ENCODE measurements at regions not wholly inside any gene's neighbourhood (a gene's known extent, or its start where the extent isn't known, plus 50 kb on each side); places are given as distances from the start of the nearest gene placed in this dataset.
"Not testable (repeated sequence)": the region's sequence is repeated elsewhere in the genome, so short reads cannot be mapped to it uniquely, and the experiment has no call there.

DNA sequence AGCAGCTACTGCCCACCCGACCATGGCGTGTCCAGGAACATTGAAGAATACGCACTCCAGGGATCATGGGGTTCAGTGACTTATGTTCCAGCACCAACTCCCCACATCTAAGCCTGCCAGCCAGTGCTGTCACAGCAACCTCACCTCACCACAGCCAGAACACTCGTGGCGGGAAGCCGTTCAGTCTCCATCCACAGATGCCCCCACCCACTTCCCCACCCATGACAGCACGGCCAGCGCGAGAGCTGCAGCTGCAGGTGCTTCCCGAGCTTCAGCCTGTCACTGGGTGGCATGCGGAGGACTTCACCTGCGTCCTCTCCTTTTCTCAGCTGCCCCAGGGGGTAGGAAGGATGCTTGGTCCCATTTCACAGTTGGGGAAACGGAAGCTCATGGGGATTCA, 50.3 kb downstream of the RBFOX3 start:
- no peak for DNase-seq

DNA sequence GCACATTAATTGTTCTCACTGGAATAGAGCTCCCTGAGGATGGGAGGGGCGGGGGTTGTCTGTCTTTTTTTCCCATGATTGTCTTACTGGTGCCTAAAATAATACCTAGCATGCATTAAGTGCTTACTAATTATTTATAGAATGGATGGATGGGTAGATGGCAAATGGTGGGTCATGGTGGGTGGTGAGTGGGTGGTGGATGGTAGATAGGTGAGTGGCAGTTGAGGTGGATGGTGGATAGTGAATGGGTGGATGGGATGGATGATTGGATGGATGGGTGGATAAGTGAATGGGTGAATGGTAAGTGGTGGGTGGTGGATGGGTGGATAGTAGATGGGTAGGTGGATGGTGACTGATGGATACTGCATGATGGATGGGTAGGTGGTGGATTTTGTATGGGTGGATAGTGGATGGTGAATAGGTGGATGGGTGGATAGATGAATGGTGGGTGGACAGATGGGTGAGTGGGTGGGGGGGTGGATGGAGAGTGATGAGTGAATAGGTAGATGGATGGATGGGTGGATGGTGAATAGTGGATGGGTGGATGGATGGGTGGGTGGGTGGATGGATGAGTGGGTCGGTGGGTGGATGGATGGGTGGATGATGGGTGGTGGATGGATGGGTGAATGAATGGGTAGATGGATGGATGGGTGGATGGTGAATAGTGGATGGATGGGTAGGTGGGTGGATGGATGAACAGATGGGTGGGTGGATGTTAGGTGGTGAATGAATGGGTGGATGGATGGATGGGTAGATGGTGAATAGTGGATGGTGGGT, 51.6 kb downstream of the RBFOX3 start:
- no peak for DNase-seq

DNA sequence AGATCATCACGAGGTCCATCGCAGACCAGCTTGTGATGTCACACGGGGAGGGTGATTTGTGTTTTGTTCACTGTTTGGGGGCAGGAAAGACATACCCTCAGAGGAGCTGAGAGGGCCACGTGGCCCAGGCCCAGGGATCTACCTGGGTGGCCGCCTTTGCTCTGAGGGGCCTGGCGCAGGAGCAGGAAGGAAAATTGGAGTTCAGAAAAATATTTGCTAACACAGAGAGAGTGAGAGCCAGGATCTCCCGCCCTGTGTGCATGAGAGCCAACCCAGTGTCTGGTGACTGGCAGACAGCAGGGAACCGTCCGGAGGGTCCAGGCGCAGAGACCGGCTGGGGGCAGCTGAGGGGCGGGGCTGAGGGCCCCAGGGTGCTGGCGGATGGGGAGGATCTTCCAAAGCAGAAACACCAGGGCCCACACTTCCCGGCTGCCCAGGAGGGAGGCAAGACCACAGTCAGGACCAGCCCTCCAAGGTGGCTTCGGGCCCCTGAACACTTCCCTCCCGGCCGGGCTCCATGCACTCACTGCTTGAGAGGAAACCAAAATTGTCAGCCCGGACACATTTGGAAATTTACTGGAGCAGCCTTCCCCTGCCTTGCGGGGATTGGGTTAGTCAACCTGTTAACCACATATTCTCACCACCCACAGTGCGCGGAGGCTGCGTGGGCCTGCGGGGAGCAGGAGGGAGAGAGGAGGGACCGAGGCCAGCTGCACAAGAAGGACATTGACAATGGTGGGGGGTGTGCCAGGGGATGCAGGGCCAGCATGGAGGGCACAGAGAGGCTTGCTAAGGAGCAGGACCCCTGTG, 52.6 kb downstream of the RBFOX3 start:
- DNase-seq, result no peak

DNA sequence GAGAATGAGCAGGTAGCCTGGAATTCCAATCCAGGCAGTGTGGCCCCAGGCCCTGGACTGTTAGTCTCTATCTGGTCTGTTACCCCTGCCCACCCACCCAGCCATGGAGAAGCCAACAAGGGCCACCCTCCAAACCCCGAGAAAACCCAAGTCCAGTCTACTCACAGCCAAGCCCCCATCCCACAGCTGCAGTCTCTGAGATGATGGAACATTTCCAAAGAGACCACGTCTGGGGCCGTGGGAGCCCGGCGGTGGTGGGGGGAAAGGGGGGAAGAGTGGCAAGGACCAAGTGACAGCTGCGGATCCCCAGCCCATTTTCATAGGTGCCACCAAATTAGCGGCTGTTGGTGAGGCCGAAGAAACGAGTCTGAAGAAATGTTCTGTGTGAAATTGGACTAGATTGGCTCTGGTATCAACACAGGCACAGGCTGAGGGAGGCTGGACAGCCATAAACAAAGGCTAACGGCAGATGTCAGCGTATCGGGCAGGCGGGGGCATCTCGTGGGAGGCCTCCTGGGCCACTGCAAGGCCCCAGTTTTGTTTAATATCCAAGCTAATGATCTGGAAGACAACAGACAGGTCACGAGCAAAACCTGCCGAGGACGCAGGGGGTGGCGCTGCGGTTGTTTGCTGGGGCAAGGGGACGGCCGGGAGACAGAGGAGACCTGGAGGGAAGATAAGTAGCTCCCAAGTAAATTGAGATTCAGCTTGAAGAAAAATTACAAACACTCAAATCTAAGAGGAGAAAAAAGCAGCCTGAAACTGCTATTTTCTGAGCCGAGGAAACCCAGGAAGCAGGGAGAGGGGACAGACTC, 53.4 kb downstream of the RBFOX3 start:
- DNase-seq, result no peak

DNA sequence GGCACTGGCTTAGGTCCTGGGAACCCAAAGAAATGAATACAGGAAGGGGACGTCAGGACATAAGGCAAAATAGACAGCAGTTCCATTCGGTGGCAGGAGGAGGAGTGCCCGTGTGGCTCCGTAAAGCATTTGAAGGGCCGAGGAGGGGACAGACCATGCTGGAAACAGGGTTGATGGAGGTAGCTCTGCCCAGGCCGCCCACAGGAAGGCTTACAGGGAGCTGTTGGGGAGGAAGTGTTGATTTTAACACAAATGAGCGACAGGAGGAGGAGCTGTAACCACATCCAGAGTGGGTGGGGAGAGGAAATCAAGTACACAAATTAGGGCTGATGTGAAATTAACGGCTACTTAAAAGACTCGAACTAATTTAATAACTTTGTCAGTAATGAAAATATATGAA, 54.6 kb downstream of the RBFOX3 start:
- DNase-seq, result no peak

DNA sequence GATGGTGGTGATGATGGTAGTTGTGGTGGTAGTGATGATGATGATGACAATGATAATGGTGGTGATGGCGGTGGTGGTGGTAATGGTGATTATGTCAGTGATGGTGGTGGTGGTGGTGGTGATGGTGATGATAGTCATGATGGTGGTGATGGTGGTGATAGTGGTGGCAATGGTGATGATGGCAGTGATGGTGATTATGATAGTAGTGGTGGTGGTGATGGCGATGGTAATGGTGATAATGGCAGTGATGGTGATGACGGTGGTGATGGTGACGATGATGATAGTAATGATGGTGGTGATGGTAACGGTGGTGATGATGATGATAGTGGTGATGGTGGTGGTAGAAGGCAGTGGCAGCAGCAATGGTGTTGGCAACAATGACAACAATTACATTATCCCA, 55.3 kb downstream of the RBFOX3 start:
- DNase-seq, result no peak

DNA sequence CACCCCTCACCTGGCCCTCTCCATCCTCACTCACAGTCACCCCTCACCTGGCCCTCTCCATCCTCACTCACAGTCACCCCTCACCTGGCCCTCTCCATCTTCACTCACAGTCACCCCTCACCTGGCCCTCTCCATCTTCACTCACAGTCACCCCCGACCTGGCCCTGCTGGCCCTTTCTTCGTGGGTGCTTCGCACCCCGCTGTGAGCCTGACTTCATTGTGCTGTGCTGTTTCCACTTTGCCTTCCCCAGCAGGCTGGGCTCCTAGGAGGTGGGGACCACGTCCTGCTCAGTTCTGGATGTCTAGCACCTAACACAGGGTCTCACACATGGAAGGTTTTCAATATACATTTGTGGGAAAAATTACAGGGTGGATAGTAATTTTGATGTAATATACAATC, 56.5 kb downstream of the RBFOX3 start:
- not testable (repeated sequence) for DNase-seq

DNA sequence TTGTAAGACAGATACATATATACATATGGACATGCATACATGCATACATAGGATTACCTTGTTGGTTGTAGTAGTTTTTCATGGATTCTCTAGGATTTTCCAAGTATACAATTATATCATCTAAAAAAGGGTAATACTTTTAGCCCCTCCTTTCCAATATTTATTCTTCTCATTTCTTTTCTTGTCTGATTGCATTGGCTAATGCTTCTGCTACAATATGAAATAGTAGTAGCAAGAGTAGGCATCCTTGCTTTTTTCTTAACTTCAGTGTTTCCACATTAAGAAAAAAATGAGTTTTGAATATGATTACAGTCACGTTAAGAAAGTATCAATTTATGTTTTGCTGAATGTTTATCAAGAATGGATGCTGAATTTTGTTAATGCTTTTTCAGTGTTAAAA, 58.0 kb downstream of the RBFOX3 start:
- DNase-seq, result no peak

DNA sequence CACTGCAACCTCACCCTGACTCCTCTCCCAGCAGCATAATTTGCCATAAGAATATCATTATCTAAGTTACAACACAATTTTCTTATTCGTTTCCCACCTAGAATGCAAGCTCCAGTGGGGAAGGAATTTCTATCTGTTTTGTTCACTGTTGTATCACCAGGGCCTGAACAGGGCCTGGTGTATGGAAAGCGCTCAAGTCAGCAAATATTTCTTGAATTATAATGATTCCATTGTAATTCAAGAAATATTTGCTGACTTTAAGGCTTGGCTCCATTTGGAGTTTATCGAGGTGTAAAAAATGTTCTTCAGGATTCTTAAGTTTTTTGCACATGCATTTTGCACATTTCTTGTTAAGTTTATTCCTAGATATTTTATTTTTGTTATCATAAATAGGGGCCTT, 58.4 kb downstream of the RBFOX3 start:
- DNase-seq, result no peak

DNA sequence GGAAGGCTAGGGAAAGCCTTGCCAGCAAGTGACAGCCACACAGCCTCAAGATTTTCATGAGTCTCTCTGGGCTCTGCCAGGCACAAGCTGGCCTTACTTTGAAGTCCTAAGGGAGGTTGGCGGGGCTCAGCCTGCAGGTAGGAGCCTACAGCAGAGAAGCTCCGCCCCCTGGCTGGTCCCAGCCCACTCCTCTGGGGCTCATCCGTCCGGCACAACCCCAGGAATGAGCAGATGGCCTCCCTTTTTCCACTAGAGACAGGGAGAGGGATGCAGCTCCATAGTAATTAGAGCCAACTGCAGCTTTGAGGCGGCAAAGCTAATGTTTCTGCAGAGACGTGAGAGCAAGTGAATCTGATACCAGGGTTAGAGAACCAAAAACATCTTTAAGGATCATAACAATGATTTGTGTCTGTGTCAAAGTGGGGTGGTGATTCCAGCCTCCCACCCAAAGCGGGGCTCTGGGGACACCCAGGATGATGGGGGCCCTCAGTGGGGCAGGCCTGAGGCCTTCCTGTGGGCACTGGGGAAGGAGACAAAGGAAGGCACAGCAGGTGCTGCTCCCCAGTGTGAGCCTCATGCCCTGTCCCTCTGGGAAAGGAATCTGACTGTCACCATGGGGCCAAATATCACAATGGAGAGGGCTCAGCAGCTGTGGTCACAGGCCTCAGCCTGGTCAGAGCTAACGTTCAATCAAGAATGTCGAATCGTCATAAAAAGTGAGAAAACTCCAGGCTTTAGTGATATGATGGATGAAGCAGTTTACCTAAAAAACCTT, 61.5 kb downstream of the RBFOX3 start:
- no peak for DNase-seq

DNA sequence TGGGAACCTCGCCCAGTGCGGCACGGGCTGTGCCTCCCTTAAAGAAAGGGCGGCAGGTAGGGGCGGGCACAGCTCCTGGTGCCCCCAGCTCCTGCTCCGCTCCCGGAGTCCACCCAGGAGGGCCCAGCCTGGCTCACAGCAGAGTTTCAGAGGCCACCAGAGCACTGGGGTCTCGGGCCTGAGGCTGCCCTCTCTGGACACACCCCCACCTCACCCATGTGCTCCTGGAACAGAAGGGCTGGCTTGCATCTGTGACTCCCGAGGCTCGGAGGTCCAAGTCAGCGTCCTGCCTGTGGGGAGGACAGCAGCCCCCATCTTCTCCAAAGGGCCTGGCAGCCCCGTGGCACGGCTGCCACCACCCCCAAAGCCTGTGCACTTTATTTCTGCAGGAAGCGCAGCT, 62.7 kb downstream of the RBFOX3 start:
- DNase-seq, result no peak

DNA sequence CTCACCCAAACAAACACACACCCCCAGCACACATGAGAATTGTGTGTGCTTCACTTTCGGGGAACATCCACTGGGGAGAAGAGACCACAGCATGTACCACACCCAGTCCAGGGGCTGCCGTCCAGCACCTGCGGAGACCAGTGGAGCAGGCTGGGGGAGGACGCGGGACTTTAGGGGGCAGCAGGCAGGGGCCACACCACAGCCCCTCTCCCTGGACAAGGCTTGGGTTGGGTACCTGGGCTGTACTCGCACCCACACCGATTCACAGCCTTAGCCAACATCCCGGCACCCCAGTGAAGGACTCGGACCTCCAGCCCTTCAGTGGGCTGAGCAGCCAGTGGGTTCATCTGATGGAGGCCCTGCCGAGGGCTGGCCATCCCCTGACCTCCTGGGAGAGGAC, 63.3 kb downstream of the RBFOX3 start:
- DNase-seq, result no peak

DNA sequence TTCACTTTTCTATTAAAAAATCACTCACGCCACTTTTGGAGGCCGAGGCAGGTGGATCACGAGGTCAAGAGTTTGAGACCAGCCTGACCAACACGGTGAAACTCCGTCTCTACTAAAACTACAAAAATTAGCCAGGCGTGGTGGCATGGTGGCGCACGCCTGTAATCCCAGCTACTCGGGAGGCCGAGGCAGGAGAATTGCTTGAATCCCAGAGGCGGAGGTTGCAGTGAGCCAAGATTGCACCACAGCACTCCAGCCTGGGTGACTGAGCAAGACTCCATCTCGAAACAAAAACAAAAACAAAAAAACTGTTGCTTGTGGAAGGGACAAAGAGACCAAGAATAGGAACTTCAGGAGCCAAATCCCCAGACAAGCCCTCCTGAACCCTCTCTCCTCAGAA, 63.7 kb downstream of the RBFOX3 start:
- DNase-seq, result not testable (repeated sequence)

DNA sequence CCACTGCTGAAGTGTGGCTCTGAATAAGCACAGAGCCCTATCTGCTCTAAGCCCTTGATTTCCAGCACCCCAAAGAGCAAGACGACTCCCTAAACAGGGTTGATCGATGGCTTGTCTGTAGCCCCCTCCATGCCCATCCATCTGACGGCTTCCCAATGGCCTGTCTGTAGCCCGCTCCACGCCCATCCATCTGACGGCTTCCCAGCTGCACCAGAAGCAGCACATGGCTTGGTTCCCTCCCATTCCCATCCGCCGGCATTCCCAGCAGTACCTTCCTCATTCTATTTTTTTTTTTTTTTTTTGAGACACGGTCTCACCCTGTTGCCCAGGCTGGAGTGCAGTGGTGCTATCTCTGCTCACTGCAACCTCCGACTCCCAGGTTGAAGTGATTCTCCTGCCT, 64.5 kb downstream of the RBFOX3 start:
- DNase-seq, result no peak

DNA sequence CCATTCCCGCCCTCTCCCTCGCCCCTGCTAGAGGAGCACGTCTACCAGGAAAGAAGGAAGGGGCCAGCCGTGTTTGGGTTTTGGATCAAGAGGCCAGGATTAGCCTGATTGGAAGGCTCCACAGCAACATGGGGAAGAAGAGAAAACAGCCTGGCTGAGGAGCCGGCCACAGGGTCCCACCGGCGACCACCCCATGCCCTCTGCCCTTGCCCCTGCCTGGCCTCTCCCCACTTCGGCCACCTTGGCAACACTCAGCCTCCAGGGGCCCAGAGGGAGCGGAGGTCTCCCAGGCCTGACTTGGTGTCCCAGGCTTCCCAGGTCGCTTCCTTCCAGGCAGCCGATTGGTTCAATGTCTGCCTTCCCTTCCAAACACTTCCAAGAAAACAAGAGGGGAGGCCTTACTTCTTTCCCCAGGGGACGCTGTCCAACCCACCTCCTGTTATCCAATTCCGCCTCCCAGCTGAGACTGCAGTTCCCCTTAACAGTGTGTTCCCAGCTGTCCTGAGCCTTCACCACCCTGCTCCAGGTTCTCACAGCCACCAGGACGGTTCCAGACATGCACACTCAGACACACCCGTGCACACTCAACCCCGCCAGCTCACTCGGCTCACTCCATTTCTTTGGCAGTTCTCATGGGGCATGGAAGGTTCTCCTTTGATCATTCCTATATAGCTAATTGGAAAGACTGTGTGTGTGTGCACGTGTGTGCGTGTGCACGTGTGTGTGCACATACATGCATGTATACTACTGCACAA, 65.4 kb downstream of the RBFOX3 start:
- DNase-seq, result no peak

DNA sequence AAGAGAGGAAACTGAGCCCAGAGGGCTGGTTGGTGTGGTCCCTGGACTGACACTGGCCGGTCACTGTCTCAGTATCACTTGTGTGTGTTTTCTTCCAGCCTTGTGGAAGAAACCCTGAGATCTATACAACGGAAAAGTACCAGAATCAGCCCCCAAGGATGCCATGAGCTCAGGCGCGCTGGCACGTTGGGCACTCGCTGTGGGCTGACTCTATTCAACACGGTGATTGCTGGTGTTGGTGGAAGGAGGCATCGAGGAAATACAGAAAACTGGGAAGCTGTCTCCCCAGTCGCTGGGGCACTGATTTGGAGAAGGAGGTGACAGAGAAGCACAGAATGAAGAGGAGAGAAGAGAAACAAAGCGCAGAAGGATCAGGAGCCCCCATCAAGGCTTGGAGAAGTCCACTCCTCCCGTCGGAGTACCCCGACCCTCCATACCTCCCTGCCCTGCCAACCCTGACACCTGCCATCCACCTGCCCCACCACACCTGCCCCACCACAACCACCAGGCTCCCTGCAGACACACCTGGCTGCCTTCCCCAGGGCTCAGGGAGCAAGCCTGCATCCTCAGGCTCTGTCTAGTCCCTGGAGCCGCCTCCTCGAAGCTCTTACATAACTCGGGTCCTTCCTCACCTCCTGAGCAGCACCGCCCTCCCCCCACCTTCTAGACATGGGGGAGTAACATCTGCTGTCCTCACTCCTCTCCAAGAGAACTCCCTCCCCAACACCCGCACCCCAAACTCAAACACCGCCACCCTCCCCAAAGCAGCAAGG, 66.5 kb downstream of the RBFOX3 start:
- no peak for DNase-seq

DNA sequence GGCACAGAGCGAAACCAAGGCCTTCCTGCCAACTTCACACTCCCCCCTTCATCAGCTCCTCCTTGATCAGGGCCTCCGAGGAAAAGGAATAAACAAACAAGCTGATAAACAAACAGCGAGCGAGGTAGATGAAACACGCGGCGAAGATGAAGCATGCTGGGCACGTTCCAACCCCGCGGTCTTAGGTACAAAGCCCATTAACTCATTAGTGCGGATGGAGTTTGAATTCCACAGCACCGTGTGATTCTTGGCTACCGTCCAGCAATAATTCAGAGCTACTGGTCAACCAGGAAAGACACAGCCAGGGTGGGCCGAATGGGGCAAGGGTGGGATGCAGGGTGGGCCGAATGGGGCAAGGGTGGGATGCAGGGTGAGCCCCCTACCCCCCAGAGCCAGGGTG, 67.3 kb downstream of the RBFOX3 start:
- no peak for DNase-seq

DNA sequence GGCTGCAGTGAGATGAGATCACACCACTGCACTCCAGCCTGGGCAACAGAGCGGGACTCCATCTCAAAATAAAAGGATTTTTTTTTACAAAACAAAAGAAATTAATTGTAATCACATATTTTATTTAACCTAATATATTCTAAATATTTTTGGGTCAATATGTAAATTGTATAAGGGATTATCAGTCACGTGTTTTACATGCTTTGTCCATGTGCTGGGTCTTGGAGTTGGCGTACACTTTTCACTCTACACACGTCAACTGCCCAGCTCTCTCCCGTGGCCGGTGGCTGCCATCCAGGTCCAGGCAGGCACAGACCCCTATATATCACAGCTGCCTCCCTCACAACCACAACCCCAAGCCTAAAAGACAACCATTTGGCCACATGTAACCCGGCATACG, 68.1 kb downstream of the RBFOX3 start:
- DNase-seq, result no peak

DNA sequence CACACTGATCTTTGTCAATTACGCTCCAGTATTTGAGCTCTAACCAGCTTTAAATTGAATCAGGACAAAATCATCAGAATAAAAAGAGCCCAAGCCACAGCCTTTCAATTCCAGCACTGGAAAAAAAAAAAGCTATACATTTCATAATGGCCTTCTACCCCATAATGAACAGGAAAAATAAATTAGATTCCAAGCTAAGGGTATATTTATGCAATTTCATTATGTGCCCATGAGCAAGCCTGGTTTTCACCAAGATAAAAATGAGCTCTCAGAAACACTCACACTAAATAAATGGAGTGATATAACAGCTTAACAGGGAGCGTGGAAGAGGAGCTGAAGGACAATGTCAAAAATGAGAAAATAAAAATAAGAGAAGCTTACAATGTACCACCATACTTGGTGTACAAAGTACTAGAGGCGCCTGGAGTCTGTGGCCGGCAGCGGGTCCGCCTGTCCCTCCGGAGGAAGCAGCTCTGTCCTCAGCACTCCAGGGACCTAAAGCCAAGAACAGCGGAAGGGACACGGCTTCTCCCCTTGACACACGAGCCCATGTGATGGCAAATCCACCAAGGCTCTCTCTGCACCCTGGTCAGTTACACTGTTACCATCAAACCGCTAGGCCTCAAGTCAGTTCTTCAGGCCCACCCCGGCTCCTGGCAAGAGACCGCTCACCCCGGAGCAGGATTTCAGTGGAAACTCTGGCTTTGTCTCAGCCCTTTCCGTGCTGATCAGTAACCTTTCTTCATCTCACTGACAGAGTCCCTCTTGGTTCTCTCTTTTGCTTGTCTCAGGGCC, 69.6 kb downstream of the RBFOX3 start:
- no peak for DNase-seq
